Endodermal cell (in vitro differentiated cells): ENCODE measurements at regions not wholly inside any gene's neighbourhood (a gene's known extent, or its start where the extent isn't known, plus 50 kb on each side); places are given as distances from the start of the nearest gene placed in this dataset.

Experiments
- DNase-seq: peaks from one replicate; pipeline ENCODE4 v3.0.0-alpha.2; 2017
- H3K27ac ChIP-seq: 2 replicates; pipeline ENCODE4 v1.5.1; 2013; ENCODE audit warnings: mild to moderate bottlenecking, low read depth, low read length, moderate library complexity
- H3K27me3 ChIP-seq: 2 replicates; pipeline ENCODE4 v1.6.1; 2013; ENCODE audit warnings: mild to moderate bottlenecking, low read length, moderate library complexity; ENCODE audit not compliant: insufficient read depth, control insufficient read depth, poor library complexity, severe bottlenecking
- H3K36me3 ChIP-seq: 2 replicates; pipeline ENCODE4 v1.7.0; 2013; ENCODE audit warnings: mild to moderate bottlenecking, low read length, moderate library complexity; ENCODE audit not compliant: control insufficient read depth, insufficient read depth
- H3K4me1 ChIP-seq: one replicate; pipeline ENCODE4 v1.7.0; 2013; ENCODE audit warnings: low read length; ENCODE audit not compliant: control insufficient read depth, insufficient read depth
- H3K4me3 ChIP-seq: 2 replicates; pipeline ENCODE4 v1.5.1; 2013; ENCODE audit warnings: mild to moderate bottlenecking, low read length, moderate library complexity
- H3K9ac ChIP-seq: 2 replicates; pipeline ENCODE4 v1.6.1; 2013; ENCODE audit warnings: mild to moderate bottlenecking, low read length, moderate library complexity; ENCODE audit not compliant: poor library complexity, severe bottlenecking; ENCODE audit errors: extremely low read depth
- H3K9me3 ChIP-seq: 2 replicates; pipeline ENCODE4 v1.6.1; 2013; ENCODE audit warnings: mild to moderate bottlenecking, low read length, moderate library complexity; ENCODE audit not compliant: control insufficient read depth
- H3K27ac Mint-ChIP-seq: 2 replicates; pipeline ENCODE4 v1.8.0; 2020; ENCODE audit warnings: mixed read lengths
- H3K27me3 Mint-ChIP-seq: 2 replicates; pipeline ENCODE4 v1.8.0; 2021; ENCODE audit warnings: mild to moderate bottlenecking, mixed read lengths; ENCODE audit not compliant: insufficient read depth
- H3K36me3 Mint-ChIP-seq: 2 replicates; pipeline ENCODE4 v1.8.0; 2020; ENCODE audit warnings: low read depth, mixed read lengths
- H3K4me1 Mint-ChIP-seq: 2 replicates; pipeline ENCODE4 v1.8.0; 2020; ENCODE audit warnings: mixed read lengths
- H3K4me3 Mint-ChIP-seq: 2 replicates; pipeline ENCODE4 v1.8.0; 2020; ENCODE audit warnings: mild to moderate bottlenecking, moderate library complexity, mixed read lengths
- H3K9me3 Mint-ChIP-seq: 2 replicates; pipeline ENCODE4 v1.8.0; 2020; ENCODE audit warnings: mild to moderate bottlenecking, mixed read lengths
- WGBS, 2 experiments: methylation state at CpG; one replicate each; pipeline versions ENCODE4 v1.1.5 to v1.1.7; 2013; ENCODE audit warnings: missing lambda C conversion rate in 2 of 2, mixed read lengths in 1 of 2; ENCODE audit not compliant: insufficient coverage in 1 of 2, insufficient read length in 1 of 2; 5-methylcytosine and 5-hydroxymethylcytosine counted together
- TF ChIP-seq, protein P1 (sequence below): fragments of 200-600 bp; sonication (generic); conservative IDR thresholded peaks from 2 replicates; pipeline ENCODE4 v1.5.0; 2021; ENCODE audit warnings: antibody characterized with exemption, mild to moderate bottlenecking

DNA sequence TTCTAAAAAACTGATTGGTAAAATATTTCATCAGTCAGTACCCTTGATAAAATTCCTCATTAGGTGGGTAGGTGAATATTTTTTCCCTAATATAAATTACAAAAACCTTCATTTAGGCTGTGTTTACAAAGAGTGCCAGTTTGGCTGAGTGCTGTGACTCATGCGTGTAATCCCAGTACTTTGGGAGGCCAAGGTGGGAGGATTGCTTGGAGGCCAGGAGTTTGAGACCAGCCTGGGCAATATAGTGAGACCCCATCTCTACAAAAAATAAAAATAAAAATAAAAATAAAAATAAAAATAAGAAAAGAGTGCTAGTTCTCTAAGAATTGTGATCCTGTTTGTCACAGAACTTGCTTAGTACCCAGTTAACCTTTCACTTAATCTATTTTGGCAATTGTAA is 398.4 kb upstream of the RGS6 start:
- H3K9me3 Mint-ChIP-seq, result no peaks in the 10 kb centered on the region
- H3K4me3 Mint-ChIP-seq, result no peak overlapping the region
- no peak for DNase-seq
- H3K27ac Mint-ChIP-seq, result no peak overlapping the region
- H3K4me1 Mint-ChIP-seq, result peaks cover 31% of the 10 kb centered on the region
- Histone ChIP-seq H3K36me3 (peaks cover 28% of the 10 kb centered on the region), H3K27me3 (no peaks in the 10 kb centered on the region), H3K27ac (no peak overlapping the region), H3K9me3 (no peaks in the 10 kb centered on the region), H3K4me1 (peaks cover 15% of the 10 kb centered on the region), H3K4me3 (no peak overlapping the region), H3K9ac (no peak overlapping the region)
- H3K27me3 Mint-ChIP-seq, result no peaks in the 10 kb centered on the region
- peaks cover 25% of the 10 kb centered on the region for H3K36me3 Mint-ChIP-seq
- WGBS, 2 experiments, result 100% methylated on average over 1 of the region's 1 CpG; no CpG with 5 or more reads in 1 of the 2 experiments
- TF ChIP-seq, protein P1, sequence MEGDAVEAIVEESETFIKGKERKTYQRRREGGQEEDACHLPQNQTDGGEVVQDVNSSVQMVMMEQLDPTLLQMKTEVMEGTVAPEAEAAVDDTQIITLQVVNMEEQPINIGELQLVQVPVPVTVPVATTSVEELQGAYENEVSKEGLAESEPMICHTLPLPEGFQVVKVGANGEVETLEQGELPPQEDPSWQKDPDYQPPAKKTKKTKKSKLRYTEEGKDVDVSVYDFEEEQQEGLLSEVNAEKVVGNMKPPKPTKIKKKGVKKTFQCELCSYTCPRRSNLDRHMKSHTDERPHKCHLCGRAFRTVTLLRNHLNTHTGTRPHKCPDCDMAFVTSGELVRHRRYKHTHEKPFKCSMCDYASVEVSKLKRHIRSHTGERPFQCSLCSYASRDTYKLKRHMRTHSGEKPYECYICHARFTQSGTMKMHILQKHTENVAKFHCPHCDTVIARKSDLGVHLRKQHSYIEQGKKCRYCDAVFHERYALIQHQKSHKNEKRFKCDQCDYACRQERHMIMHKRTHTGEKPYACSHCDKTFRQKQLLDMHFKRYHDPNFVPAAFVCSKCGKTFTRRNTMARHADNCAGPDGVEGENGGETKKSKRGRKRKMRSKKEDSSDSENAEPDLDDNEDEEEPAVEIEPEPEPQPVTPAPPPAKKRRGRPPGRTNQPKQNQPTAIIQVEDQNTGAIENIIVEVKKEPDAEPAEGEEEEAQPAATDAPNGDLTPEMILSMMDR, result no peak

DNA sequence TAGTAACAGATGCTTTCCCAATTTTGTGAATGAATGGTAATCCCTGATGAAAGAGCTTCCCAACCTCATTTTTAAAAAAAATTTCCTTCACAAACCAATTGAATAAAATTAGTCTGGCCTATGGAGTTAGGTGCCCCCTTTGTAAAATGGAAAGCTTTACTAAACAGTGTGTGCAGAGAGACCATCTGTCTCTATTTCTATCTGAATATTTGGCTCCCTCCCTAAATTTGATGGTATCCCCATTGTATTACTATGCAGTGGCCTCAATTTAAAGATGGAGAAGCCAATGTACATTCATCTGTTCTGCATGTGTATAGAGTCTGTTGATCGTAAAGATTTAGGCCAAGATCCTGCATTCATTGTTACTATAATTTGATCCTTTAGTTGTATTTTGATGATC is 397.7 kb upstream of the RGS6 start:
- WGBS, 2 experiments, result 92% methylated on average over 1 of the region's 1 CpG; no CpG with 5 or more reads in 1 of the 2 experiments

DNA sequence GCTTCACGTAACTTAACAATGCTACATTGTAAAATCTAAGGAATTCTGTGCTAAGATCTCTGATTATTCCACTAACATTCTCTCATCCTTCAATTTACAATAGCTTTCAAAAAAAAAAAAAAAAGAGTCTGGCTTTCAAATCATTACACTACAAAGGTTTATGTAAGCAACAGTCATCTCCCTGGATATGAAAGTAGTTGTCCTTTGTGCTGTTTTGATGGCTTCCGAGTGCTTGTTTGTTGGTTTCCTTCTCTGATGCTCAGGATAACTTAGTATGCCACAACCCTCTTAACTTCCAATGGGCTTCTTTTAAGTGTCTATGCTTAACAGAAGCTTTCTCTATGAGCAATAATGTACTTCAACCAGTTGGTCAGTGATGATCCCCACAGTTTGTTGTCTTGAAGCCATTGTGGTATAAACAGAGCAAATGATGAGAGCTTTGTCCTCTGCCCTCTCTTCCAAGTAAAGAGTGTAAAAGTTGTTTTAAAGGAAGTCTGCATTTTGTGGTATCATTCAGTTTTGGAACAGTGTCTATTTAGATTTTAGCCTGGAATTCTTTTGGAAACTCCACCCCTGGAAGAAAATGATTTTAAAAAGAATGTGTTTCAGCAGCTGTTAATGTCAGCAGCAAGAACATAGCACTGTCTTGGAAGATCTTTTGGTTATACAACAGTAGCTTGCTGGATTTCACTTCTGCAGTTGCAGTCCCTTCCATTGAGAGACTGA is 396.1 kb upstream of the RGS6 start:
- Mint-ChIP-seq H3K36me3 (peaks cover 11% of the 10 kb centered on the region), H3K27ac (no peak overlapping the region), H3K27me3 (no peaks in the 10 kb centered on the region), H3K4me1 (peaks cover 42% of the 10 kb centered on the region), H3K9me3 (no peaks in the 10 kb centered on the region), H3K4me3 (no peak overlapping the region)
- H3K27ac ChIP-seq, result no peak overlapping the region
- H3K4me1 ChIP-seq, result peaks cover 26% of the 10 kb centered on the region
- no peak for DNase-seq
- peaks cover 9% of the 10 kb centered on the region for H3K36me3 ChIP-seq
- H3K9me3 ChIP-seq, result no peaks in the 10 kb centered on the region
- H3K27me3 ChIP-seq, result no peaks in the 10 kb centered on the region
- TF ChIP-seq, protein P1, result no peak
- no peak overlapping the region for H3K4me3 ChIP-seq
- WGBS, 2 experiments, result 85 to 100% methylated on average over 2 of the region's 2 CpGs
- H3K9ac ChIP-seq, result no peak overlapping the region

More for the DNA sequence above, 397.7 kb upstream of the RGS6 start:
- Histone ChIP-seq H3K9me3 (no peaks in the 10 kb centered on the region), H3K4me1 (peaks cover 17% of the 10 kb centered on the region), H3K4me3 (no peak overlapping the region), H3K36me3 (peaks cover 23% of the 10 kb centered on the region), H3K9ac (no peak overlapping the region), H3K27ac (no peak overlapping the region), H3K27me3 (no peaks in the 10 kb centered on the region)
- DNase-seq, result no peak
- H3K4me3 Mint-ChIP-seq, result no peak overlapping the region
- peaks cover 35% of the 10 kb centered on the region for H3K4me1 Mint-ChIP-seq
- H3K27me3 Mint-ChIP-seq, result no peaks in the 10 kb centered on the region
- no peaks in the 10 kb centered on the region for H3K9me3 Mint-ChIP-seq
- TF ChIP-seq, protein P1, result no peak
- H3K36me3 Mint-ChIP-seq, result peaks cover 25% of the 10 kb centered on the region
- no peak overlapping the region for H3K27ac Mint-ChIP-seq
